Gastroesophageal sphincter (tissue), 3 donors: ENCODE measurements at regions not wholly inside any gene's neighbourhood (a gene's known extent, or its start where the extent isn't known, plus 50 kb on each side); places are given as distances from the start of the nearest gene placed in this dataset.
"Not testable (repeated sequence)": the region's sequence is repeated elsewhere in the genome, so short reads cannot be mapped to it uniquely, and the experiment has no call there.

Source experiments
- CTCF ChIP-seq, 4 experiments: fragments of 200-600 bp in 2 of 4; fragments of 450-650 bp in 2 of 4; sonication (generic) in 1 of 4; IDR thresholded peaks; one replicate each; pipeline ENCODE4 v1.5.1; 2017 to 2019; ENCODE audit warnings: antibody characterized with exemption in 4 of 4, mild to moderate bottlenecking in 2 of 4, moderate library complexity in 2 of 4
- EP300 ChIP-seq: sonication (generic); formaldehyde crosslinking; IDR thresholded peaks from one replicate; pipeline ENCODE4 v1.6.1; 2017; ENCODE audit warnings: antibody characterized with exemption, mild to moderate bottlenecking
- POLR2A ChIP-seq, 2 donors: fragments of 450-650 bp; IDR thresholded peaks; one replicate each; pipeline ENCODE4 v1.6.1; 2017; ENCODE audit warnings: antibody characterized with exemption in 2 of 2, mild to moderate bottlenecking in 2 of 2, moderate library complexity in 1 of 2
- POLR2AphosphoS5 ChIP-seq: sonication (generic); formaldehyde crosslinking; IDR thresholded peaks from one replicate; pipeline ENCODE4 v1.6.1; 2017; ENCODE audit warnings: antibody characterized with exemption

- TF ChIP-seq CTCF (IDR thresholded peaks at IDR 0.05); POLR2A (IDR thresholded peaks at IDR 0.05); EP300; POLR2AphosphoS5: not testable (repeated sequence)
Observed at GRCh38 chr5:61236715-61237114, 74.4 kb upstream of the SMIM15 start.
